Inflammatory macrophage (primary cell): ENCODE measurements at regions not wholly inside any gene's neighbourhood (a gene's known extent, or its start where the extent isn't known, plus 50 kb on each side); places are given as distances from the start of the nearest gene placed in this dataset.

Source experiments
- DNase-seq, 2 donors: peaks; one replicate each; pipeline ENCODE4 v3.0.0-alpha.2; 2020 to 2022

GRCh38 chr2:151197184-151198108 lies 64.2 kb downstream of the RBM43 start:
- DNase-seq = no peak

GRCh38 chr2:151193576-151193975 lies 68.1 kb downstream of the RBM43 start:
- DNase-seq = no peak

- DNase-seq = no peak
Observed at GRCh38 chr2:151192681-151193080, 69.0 kb downstream of the RBM43 start.

- no peak for DNase-seq
Observed at GRCh38 chr2:151191001-151191400, 70.7 kb downstream of the RBM43 start.

- no peak for DNase-seq
Observed at GRCh38 chr2:151189125-151189524, 72.5 kb downstream of the RBM43 start.

- DNase-seq = no peak
Observed at GRCh38 chr2:151186011-151186410, 75.7 kb downstream of the RBM43 start.

GRCh38 chr2:151182899-151183809 lies 78.5 kb downstream of the RBM43 start:
- DNase-seq = no peak

GRCh38 chr2:151182396-151182795 lies 79.3 kb downstream of the RBM43 start:
- DNase-seq = no peak

- DNase-seq = no peak
Observed at GRCh38 chr2:151181524-151181923, 80.1 kb downstream of the RBM43 start.

GRCh38 chr2:151180123-151180522 lies 81.5 kb downstream of the RBM43 start:
- DNase-seq = no peak

GRCh38 chr2:151178207-151178606 lies 83.5 kb downstream of the RBM43 start:
- DNase-seq = no peak

GRCh38 chr2:151177756-151178155 lies 83.9 kb downstream of the RBM43 start:
- no peak for DNase-seq

GRCh38 chr2:151176661-151177060 lies 85.0 kb downstream of the RBM43 start:
- DNase-seq = no peak

- no peak for DNase-seq
Observed at GRCh38 chr2:151175864-151176263, 85.8 kb downstream of the RBM43 start.

- no peak for DNase-seq
Observed at GRCh38 chr2:151174127-151174526, 87.5 kb downstream of the RBM43 start.

- DNase-seq = no peak
Observed at GRCh38 chr2:151171186-151171585, 90.5 kb downstream of the RBM43 start.

GRCh38 chr2:151166410-151166809 lies 95.3 kb downstream of the RBM43 start:
- no peak for DNase-seq

- DNase-seq = no peak
Observed at GRCh38 chr2:151165105-151165684, 96.5 kb downstream of the RBM43 start.

- DNase-seq = no peak
Observed at GRCh38 chr2:151161821-151162551, 99.7 kb downstream of the RBM43 start.

GRCh38 chr2:151159109-151159662 lies 102.5 kb downstream of the RBM43 start:
- DNase-seq = no peak

GRCh38 chr2:151157000-151157735 lies 104.5 kb downstream of the RBM43 start:
- DNase-seq = no peak
